Fibroblast of peridontal ligament (primary cell): ENCODE measurements at regions not wholly inside any gene's neighbourhood (a gene's known extent, or its start where the extent isn't known, plus 50 kb on each side); places are given as distances from the start of the nearest gene placed in this dataset.

Experiments used
- DNase-seq: peaks from one replicate; pipeline ENCODE4 v3.0.0-alpha.2; 2010; ENCODE audit errors: extremely low read depth

DNA sequence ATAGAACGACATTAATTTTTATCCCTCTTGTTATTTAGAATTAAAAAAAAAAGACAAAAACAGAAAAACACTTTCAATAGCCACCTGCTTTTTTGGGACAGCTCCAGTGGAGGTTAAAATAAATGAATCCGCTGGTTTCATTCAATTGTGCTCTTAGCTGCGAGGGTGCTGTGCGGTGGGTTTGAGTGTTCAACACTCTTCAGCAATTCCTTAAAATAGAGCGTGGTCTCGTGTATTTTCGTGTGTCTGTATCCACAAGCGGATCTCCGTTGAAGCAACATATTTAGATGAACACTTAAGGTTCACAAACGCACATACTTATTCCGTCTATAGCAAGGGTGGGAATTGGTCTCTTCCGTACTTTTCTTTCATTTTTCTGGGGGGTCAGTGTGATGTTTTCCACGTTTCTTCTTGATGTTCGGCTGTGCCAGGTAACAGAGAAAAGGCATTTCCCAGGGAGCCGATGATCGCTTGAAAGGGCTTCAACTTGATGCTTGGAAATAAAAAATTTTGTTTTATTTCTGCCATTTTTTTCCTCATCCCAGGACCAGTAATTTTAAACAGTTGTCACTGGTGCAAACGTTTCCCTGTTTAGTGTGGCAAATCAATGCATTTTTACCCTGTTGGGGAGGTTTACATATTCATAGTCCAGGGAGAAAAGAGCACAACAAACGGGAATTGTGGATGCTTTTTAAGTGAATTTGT is 297.9 kb downstream of the IRF8 start:
- DNase-seq = no peak

DNA sequence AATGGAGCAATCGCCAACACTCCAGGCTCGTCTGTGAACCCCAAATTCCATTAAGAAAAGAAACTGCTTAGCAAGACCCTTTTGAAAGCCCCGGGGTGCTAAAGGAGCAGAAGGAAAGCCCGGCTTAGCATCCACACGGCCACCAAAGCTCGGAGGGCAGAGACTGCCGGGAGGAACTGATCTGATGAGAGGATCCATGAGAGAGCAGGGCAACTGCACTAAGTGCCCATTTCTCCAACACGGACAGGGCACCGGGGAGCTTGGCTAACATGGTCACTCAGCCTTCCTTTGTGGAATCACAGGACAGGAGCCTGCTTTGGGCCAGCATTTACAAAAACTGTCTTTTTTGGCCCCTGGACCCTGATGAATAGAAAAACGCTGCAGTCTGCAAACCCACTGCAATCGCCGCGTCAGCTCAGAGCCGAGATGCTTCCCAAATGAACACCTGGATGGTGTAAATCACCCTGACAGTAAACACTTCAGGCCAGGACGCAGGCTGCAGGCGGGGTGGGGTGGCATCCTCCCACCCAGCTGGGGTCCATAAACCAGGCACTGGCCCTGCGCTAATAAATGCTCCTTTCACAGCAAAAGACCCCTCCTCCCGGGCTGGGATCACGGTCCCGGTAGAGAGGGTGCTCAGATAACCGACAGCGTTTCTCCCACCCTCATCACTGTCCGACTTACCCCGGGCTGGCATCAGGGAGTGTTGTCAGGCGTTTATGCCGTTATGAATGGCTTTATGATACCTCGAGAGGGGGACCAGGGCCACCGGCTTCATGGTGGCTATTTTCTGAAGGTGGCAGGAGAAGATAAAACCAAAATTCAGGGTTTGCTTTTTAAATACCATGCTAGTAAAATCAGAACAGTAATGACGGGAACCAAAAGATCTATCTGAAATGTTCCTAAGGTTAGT is 299.5 kb downstream of the IRF8 start:
- DNase-seq = no peak

DNA sequence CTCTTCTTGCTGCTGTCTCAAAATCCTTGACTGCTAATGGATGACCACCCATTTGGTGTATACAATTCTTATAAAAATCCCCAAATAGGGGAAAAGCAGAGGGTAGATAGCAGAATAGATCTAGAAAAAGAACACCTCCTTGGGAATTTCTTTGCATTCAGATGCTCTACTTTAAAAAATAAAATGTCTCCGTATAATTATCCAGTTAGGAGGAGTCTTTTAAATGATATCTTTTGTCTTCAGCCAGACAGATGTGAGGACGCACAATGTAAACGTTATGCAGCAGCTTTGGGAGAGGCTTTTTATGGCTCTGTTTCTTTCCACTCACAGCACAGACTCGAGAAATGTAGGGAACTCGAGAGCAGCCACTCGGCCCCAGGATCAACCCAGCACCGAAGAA is 300.2 kb downstream of the IRF8 start:
- no peak for DNase-seq

DNA sequence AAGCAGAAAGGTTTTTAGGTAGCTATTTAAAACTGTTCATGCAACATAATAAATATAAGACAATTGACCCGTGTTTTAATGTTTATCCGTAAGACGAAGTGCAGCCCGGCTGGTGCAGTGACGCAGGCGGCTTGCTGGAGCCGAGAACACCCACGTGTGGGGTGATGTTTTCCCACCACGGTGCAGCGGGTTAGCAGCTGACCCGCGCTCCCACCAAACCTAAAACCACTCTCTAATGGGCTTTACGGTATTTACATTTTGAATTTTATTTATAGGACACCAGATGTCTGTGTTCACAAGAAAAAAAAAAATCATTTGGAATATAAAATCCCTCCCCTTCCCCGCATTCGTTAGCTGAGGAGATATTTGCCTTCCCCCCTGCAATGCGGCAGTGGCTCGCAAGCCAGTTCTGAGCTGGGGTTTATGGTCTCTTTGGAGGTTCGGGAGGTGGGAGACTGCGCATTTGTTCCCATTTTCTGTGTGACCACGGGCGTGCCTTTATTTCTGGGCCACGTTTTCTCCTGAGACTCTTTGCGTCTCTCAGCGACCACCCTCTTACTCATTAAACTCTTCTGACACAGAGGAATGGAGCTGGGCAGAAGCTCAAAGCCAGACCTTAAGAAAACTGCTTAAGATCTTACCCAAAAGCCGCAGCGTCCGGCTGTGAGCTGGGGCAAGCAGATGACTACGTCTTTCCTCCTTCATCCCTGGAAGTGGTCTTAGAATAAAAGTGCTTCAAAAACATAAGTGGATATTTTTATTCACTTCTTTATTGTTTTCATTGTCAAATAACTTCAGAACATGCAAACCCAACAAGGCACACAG is 301.1 kb downstream of the IRF8 start:
- DNase-seq = peak; percentile 45

DNA sequence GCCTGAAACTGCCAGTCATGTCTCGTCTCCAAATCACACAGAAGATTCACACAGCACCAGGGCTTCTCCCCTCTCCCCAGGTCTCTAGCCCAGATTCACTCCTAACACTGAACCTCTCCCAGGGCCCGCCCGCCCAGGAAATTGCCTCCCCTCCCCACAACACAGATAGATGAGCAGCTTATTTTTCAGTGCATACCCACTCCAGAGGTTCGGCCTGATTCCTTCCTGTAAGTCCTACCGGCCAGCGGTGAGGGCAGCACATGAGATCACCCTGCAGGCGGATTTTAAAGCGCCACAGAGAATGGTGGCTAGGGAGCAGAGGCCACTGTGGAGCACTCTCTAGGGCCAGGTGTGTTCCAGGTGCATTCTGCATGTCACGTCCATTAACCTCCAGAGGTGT is 301.8 kb downstream of the IRF8 start:
- DNase-seq = no peak

DNA sequence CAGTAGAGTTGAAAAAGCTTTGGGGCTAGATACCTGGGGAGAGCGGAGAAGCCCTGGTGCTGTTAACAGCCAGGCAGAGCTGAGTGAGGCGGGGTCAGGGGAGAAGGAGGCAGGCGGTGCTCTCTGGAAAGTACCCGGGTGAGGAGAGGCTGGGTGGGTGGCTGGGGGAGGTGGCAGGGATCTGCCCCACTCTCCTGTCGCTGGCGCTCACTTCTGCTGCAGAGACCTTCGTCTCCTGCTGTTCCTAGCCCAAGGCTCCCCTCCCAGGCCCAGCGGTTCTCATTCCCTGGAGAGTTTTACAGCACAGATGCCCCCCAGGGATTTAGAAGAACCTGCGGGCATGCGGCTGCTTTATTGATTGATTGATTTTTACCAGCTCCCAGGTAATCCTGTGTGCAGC is 302.8 kb downstream of the IRF8 start:
- DNase-seq = no peak

DNA sequence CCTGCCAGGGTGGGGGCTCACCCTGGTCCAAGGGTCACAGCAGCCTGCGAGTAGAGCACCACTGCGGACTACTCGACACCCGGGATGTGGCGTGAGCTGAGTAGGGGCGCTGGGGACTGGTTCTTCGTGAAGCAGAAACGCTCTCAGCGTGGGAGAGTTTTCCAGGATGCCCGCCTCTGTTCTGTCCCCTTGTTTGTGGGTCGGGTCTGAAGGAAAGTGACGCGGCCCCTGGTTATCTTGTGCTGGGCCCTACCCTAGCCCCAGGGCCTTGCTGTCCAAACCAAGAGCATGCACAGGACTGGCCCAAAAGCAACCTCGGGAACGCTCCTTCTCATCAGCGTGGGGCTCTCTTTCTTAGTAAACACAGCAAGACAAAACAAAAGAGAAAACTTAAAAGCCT is 303.3 kb downstream of the IRF8 start:
- DNase-seq = no peak

DNA sequence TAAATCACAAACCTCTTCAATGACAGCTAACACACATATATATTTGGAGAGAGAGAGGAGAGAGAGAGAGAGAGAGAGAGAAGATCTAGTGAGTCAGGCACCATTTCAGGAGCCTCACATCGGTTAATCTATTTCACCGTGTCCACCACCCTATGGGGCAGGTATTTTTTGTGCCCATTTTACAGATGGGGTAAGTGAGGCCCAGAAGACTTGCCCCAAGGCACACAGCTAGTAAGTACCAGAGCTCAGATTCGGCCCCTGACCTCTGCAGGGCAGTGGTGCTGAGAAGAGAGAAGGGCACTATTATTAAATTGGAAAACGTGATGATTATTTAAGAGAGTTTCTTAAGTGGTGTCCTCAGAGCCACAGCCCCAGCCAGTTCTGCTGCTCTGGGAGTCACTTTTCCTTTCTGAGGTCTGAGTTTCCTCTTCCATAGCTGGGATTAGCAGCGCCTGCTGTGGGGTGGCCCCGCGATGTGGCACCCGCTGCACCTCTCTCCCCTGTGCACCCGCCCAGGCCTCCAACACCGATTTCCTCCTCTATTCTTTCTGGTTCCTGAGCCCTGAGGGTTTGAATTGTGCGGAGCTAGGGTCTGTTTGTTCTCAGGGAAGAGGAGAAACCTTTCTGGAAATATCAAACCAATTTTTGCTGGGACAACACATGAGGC is 303.9 kb downstream of the IRF8 start:
- no peak for DNase-seq

DNA sequence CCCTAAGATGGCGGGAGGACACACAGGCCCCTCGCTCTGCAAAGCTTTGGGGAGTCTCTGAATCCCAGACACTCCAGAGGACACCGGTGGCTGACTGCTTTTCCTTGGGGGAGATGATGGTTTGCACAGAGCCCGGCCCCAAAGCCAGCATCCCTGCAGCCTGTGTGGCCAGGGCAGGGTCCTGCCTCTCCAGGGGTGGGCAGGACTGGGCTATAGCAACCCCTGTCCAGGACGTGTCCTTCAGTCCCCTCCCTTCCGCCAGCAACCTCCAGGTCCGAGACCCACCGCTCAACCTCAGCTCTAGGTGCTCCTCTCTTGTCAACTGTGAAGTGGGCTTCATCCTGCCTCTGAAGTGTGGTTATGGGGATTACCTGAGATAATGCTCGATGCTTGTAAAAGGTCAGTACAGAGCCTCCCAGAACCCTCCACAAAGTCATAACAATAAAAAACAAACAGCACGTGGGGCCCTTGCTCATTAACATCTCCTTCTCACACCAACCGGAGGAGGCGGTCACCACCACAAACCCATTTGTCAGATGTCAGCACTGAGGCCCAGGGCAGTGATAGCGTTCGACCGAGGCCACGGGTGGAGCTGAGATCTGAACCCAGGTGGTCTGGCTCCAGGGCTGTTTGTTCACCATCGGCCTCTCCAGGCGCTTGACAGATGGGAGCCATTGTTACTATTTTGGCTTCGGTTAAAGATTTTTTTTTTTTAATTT is 304.8 kb downstream of the IRF8 start:
- DNase-seq = no peak

DNA sequence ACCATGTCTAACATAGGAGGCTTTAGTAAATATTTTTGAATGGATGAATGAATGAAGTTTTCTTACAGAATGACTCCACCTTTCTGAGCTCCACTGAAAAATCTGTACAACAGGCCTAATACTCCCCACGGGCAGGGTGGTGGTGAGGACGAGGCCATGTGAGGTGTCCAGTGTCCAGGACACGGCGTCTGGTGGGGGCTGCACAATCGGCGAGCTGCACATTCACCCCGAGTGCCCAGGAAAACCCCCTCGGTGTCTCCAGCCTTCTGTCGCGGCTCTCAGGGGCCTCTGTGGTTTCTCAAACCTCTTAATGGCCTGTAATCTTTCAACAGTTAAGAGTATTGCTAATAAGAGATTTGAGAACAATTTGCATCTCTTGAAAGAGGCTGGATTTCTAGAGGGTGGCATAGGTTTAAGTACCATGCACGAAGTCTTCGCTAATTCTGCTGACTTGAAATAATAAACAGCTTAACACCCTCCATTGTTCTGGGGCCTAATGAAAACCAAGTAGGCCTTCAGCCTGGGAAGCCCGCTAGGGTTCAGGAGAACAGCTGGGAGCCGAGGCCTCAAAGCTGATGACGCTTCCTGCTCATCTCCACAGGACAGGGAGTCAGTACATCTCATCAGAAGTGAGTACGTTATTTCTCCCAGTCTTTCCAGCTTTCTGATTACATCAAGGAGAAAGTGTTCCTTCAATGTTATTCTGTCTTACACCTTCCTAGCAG is 304.6 kb upstream of the FOXF1 start:
- DNase-seq = no peak

DNA sequence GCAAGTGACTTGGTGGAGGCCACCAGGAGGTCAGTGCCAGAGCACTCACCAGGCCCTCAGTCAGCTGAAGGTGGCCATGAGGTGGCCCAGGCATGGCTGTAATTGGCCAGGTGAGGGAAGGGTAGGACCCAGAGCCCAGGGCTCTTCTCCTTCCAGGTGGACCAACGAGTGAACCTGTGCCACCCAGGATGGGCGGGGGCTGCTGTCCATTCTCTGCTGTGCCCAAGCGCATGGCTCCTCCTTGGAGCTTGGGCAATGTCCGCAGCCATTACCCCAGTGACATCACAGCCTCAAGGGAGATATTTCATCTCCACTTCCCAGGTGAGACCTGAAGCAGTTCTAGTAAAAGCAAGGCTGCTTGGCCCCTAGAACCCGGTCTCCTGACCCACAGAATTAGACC is 303.0 kb upstream of the FOXF1 start:
- no peak for DNase-seq

DNA sequence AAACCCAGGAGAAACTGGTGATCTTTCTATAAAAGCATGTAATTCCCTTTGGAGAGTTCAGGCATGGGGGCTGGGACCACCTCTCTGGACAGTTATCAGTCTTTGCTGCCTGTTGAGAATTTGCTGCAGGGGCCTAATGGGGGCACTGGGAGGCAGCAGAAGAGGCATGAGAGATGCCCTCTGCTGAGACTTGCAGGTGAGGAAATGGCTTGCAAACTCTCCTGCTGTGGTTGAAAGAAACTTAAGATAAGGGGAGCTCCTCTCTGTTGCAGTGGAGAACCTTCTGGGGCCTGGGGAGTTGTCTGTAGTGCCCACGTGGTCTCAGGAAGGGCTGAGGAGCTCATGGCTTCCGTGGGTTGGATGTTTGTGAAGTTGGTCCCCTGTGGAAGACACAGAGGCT is 301.1 kb upstream of the FOXF1 start:
- no peak for DNase-seq

DNA sequence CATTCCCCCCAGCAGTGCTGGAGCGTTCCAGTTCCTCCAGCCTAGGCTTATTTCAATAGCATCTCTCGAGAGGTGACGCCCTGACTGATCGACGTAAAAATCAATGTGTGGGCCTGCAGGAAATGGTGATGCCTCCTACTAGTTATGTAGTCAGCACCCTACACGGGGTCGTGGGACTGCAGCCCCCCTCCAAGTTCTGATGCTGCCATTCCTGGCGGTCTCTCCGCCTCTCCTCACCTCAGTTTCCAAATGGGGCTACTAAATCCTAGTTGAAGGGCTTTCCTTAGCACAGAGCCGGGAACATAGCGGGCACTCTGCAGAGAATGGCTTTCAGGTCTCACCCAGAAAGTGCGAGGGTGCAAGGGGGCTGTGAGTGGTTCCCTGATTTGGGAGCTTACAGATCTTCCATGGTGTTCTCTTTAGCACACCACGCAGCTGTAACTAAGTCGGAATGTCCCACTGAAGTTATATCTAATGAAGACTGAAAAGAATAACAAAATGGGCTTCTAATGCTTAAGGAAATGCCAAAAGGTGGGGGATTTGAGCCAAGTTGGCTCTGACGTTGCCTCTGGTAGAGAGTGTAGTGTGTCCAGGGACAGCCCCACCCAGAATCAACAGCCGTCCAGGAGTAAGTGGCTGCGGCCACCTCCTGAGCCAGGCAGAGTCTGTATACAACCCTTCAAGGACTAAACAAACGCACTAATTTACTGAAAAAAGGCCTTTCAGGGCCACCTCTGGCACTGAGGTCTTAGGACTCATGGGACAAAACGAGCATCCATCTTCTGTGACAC is 299.7 kb upstream of the FOXF1 start:
- no peak for DNase-seq

DNA sequence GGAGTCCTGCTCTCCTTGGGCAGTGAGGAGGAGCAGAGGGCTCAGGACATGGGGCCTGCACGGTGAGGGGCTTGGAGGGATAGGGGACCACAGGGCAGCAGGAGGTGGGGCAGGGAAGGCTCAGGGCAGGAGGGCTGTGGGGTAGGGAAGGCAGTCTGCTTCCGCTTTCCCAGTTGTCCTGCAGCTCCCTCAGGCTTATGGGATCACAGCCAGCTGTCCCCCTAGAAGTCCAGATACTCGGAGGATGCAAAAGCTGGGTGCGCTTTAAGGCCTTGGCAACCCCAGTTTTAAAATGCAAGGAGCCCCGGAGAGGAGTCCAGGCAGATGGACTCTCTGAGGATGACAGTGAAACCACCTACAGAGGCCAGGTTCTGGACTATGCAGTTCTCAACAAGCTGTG is 299.1 kb upstream of the FOXF1 start:
- no peak for DNase-seq

DNA sequence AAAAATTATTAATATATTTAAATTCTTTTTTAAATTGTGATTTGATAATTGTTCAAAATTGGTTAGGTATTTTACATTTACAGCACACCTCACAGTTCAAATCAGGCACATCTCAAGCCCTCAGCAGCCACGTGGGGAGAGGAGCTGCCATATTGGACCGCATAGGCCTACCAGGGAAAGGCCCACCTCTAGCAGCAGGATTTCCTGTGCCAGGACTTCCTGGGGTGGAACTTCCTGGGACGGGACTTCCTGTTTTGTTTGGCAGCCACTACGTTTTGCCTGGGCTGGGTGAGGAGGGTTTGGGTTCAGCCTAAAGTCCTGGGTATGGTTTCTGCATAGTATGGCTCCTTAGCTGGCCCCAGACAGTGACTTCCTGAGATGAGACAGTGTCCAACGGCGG is 298.5 kb upstream of the FOXF1 start:
- no peak for DNase-seq

DNA sequence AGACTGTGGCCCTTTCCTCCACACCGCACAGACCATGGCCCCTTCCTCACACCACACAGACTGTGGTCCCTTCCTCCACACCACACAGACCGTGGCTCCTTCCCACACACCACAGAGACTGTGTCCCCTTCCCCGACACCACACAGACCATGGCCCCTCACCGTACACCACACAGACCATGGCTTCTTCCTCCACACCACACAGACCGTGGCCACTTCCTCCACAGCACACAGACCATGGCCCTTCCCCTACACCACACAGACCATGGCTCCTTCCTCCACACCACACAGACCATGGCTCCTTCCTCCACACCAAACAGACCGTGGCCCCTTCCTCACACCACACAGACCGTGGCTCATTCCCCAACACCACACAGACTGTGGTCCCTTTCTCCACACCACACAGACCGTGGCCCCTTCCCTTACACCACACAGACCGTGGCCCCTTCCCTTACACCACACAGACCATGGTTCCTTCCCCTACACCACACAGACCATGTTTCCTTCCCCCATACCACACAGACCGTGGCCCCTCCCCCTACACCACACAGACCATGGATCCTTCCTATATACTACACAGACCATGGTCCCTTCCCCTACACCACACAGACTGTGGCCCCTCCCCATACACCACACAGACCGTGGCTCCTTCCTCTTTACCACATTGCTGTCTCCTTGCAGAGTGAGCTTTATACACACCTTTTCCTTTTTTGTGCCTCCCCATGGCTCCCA is 297.5 kb upstream of the FOXF1 start:
- no peak for DNase-seq

DNA sequence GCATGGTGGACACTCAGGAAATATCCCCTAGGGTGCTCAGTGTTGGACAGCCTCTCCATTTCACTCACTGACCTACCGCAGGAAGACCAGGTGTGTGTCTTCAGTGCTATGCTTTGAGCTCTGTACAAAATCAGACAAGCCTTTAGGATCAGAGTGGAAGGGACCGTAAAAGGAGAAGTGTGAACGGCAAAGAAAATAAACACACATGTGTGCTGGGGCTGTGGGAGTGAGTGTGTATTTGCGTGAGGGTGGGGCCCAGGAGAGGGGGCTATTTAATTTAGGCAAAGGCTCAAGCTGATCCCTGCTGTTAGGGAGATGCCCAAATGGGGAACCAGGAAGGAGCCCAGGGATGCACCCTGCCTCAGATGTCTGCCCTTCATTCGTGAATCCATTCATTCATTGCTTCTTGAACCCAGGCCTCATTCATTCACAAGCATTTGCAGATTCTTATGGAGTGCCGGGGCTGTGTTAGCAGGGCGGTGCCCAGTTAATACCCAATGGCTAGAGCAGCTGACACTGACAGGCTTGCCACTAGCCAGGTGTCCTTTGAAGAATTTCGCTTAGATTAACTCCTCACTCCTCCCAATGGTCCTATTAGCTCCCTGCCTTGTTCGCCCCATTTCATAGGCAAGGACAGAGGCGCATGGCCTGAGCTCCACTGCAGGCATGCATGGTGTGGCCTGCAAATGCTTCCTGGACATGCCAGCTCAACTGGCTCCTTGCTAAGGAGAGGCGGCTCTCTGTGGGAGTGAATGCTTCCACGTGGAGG is 296.7 kb upstream of the FOXF1 start:
- DNase-seq = no peak
